Mucosa of descending colon (tissue), 3 donors: ENCODE measurements at regions not wholly inside any gene's neighbourhood (a gene's known extent, or its start where the extent isn't known, plus 50 kb on each side); places are given as distances from the start of the nearest gene placed in this dataset.
A peak's percentile ranks its signal among the peaks of the same experiment; 100 is the strongest.
"Not testable (repeated sequence)": the region's sequence is repeated elsewhere in the genome, so short reads cannot be mapped to it uniquely, and the experiment has no call there.

Source experiments
- ATAC-seq: fragments of 200-7000 bp; cut with Tn5 transposase; one replicate; pipeline ENCODE4 v1.9.1; 2020; ENCODE audit warnings: mild to moderate bottlenecking, moderate library complexity
- DNase-seq, 3 donors: peaks; one replicate each; pipeline ENCODE4 v3.0.0-alpha.2; 2020
- H3K36me3 ChIP-seq: fragments of 200-600 bp; one replicate; pipeline ENCODE4 v1.8.0; 2021; ENCODE audit warnings: low read depth, mild to moderate bottlenecking
- H3K4me1 ChIP-seq: fragments of 200-600 bp; one replicate; pipeline ENCODE4 v1.8.0; 2021; ENCODE audit warnings: low read depth, mild to moderate bottlenecking
- H3K4me3 ChIP-seq: fragments of 200-600 bp; one replicate; pipeline ENCODE4 v1.8.0; 2021; ENCODE audit warnings: mild to moderate bottlenecking
- H3K9me3 ChIP-seq: fragments of 200-600 bp; one replicate; pipeline ENCODE4 v1.8.0; 2021; ENCODE audit warnings: mild to moderate bottlenecking
- CTCF ChIP-seq: fragments of 200-600 bp; IDR thresholded peaks from one replicate; pipeline ENCODE4 v1.8.0; 2022; ENCODE audit warnings: antibody characterized with exemption, mild to moderate bottlenecking
- intact Hi-C, 2 donors: fragments of 100-400 bp; cut with DNase I in 1 of 2; cut with micrococcal nuclease in 1 of 2; formaldehyde crosslinking; loops; one replicate each; pipeline versions ENCODE4 v1.11.0 to v1.11.1; 2022; cut with DNase I, micrococcal nuclease
- donor health status: DM: no; HTN: no; CAD: no; lungs with moderate emphysema.
- donor health status: DM: no; HTN: no; CAD: no.
- donor health status: DM: no; HTN: yes; CAD: no.

- Histone ChIP-seq H3K9me3 (peaks cover 4% of the 10 kb centered on the region), H3K4me3 (no peak overlapping the region), H3K36me3 (no peaks in the 10 kb centered on the region), H3K4me1 (no peaks in the 10 kb centered on the region)
- intact Hi-C loops: no loop called here
- DNase-seq: no peak
- ATAC-seq: no peak
- no peak for TF ChIP-seq CTCF
These were observed 53.2 kb upstream of the PARP1 start for GRCh38 chr1:226461087-226461486.

GRCh38 chr1:226463925-226464586 lies 56.2 kb upstream of the PARP1 start:
- H3K4me1 ChIP-seq: no peaks in the 10 kb centered on the region
- DNase-seq (no peak), ATAC-seq (no peak)
- no peak for TF ChIP-seq CTCF
- intact Hi-C loops: no loop called here
- H3K36me3 ChIP-seq: no peaks in the 10 kb centered on the region
- H3K4me3 ChIP-seq: no peak overlapping the region
- peaks cover 4% of the 10 kb centered on the region for H3K9me3 ChIP-seq

- H3K9me3 ChIP-seq, H3K4me3 ChIP-seq, ATAC-seq, intact Hi-C loops, H3K4me1 ChIP-seq, H3K36me3 ChIP-seq: not testable (repeated sequence)
- DNase-seq: peak in 1 of 3 donors; percentile 31
These were observed 56.7 kb upstream of the PARP1 start for GRCh38 chr1:226464587-226464971.

- intact Hi-C loops: no loop called here
- TF ChIP-seq CTCF: no peak
- Histone ChIP-seq H3K9me3 (peaks cover 4% of the 10 kb centered on the region), H3K4me3 (no peak overlapping the region), H3K4me1 (no peaks in the 10 kb centered on the region), H3K36me3 (no peaks in the 10 kb centered on the region)
- no peak for ATAC-seq
- no peak for DNase-seq
These were observed 58.4 kb upstream of the PARP1 start for GRCh38 chr1:226466296-226466695.

GRCh38 chr1:226467443-226467842 lies 59.5 kb upstream of the PARP1 start:
- no peak for TF ChIP-seq CTCF
- no peak for DNase-seq
- no peak overlapping the region for H3K4me3 ChIP-seq
- H3K4me1 ChIP-seq: no peaks in the 10 kb centered on the region
- intact Hi-C loops: no loop called here
- ATAC-seq: no peak
- H3K9me3 ChIP-seq: peaks cover 4% of the 10 kb centered on the region
- no peaks in the 10 kb centered on the region for H3K36me3 ChIP-seq

GRCh38 chr1:226470921-226471866 lies 63.3 kb upstream of the PARP1 start:
- TF ChIP-seq CTCF: no peak
- no peaks in the 10 kb centered on the region for H3K9me3 ChIP-seq
- no peak overlapping the region for H3K4me3 ChIP-seq
- DNase-seq: no peak
- H3K36me3 ChIP-seq: no peaks in the 10 kb centered on the region
- intact Hi-C loops: no loop called here
- no peaks in the 10 kb centered on the region for H3K4me1 ChIP-seq
- ATAC-seq: peak; percentile 54
